IPS DF 19.7 (cell line): ENCODE measurements at regions not wholly inside any gene's neighbourhood (a gene's known extent, or its start where the extent isn't known, plus 50 kb on each side); places are given as distances from the start of the nearest gene placed in this dataset.
"Not testable (repeated sequence)": the region's sequence is repeated elsewhere in the genome, so short reads cannot be mapped to it uniquely, and the experiment has no call there.

ENCODE experiments used
- DNase-seq: peaks from one replicate; pipeline ENCODE4 v3.0.0-alpha.2; 2013; ENCODE audit warnings: low read depth, low spot score

DNA sequence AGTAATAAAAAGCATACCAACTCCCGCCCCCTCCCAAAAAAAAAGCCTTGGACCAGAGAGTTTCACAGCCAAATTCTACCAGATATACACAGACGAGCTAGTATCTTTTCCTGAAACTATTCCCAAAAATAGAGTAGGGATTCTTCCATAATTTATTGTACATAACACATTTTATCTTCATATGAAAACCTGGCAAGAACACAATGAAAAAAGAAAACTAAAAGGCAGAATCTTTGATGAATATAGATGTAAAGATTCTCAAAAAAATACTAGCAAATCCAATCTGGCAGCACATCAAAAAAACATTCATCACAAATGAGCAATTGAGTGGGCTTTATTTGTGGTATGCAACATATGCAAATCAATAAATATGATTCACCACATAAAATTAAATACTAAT, 798.8 kb downstream of the CDH18 start:
- no peak for DNase-seq

DNA sequence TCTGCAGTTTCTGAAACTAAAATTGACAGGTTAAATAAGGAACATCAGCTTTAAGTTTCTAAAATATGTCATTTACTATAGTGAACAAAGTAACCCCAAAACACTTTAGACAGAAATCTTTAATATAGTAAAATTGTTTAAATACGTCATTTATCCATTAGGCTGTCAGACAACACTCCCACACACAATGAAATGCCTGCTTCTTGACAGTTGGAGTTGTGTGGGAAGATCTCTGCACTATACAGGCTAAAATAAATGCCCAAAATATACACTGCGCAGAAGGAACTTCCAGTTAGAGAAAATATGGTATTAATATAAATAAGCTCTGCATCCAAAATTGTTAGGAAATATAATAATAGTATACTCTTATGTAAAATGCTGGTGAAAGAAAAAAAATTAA, 794.4 kb downstream of the CDH18 start:
- DNase-seq, result no peak

DNA sequence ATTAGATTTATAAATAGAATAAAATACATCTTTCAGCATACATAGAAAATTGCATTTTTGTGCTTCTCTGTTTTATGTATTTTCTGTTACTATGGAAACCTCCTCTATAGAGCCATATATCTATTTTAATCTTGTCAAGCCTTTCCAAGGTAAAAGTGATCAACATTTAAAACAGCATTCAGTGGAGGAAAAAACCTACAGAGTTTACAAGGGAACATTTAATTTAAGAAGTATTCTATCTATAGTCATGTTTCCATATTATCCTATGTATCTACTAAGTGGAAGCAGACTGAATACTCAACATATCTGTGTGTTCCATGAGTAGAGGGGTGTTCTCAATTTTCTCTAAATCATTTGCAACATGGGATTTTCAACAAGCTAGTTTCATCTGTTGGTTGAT, 791.4 kb downstream of the CDH18 start:
- no peak for DNase-seq

DNA sequence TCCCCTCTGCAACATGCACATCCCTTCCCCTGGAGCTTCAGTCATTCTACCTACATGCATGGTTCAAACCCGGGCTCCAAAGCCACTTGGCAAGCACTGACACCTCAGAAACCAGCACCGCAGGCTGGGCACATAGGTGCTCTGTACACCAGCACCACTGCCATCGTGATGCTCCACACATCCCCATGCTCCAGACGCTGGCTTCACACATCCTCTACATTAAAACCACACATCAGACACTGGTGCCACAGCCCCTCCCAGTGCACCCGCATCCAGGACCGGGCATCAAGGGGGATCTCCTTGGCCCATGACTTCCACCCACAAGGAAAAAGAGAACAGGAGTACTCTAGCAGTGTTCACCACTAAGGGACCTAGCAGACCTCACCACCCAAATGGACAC, 787.7 kb downstream of the CDH18 start:
- no peak for DNase-seq

DNA sequence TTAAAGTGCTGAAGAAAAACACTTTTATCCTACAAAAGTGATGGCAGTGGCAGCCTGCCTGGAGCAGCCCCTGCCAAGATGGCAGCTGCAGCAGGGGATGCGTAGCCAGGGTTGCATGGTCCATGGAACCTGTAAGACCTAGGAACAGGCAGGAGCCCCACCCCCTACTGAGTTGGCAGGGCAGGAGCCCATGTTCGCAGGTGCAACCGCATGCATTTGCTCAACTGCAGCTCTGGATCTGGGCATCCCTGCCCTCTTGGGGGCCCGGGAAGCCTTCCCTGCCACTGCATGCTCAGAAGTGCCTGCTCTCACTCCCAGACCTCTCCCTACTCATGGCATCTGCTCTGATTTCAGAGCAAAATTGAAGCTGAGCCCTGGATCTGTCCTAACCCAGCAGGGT, 779.6 kb downstream of the CDH18 start:
- no peak for DNase-seq

DNA sequence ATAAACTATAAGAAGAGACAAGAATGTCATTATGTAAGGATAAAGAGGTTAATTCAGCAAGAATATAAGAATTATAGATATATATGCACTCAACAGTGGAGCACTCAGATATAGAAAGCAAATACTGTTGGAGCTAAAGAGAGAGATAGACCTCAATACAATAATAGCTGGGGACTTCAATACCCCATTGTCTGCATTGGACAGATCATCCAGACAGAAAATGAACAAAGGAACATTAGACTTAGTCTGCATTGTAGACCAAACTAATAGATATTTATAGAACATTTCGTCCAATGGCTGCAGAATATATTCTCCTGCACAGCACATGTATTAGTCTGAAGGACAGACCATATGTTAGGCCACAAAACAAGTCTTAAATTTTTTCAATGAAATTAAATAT, 777.1 kb downstream of the CDH18 start:
- no peak for DNase-seq

DNA sequence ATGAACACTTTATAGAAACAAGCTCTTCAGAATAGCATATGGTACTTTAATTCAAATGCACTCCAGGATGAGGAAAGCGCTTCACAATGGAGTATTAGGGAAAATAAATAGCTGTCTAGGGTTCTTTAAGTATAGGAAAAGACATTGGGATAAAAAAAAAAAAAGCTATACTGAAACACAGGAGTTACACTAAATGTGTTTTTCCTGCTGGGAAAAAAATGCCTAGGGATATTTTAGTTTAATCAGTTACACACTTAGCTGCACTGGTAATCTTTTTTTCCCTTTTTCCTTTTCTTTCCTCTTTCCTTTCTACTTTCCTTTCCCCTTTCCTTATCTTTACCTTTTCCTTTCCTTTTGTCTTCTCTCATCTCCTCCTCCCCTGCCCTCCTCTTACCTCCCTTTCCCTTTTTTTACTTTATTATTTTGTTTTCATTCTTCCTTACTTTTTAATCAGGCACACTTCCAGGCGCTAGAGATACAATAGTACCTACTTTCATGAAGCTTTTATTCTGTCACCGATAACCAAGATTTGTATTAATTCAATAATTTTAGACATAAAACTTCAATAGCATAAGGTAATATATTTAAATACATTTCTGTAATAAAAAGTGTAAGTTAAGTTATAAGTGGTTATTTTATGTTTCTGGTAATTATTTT, 758.7 kb downstream of the CDH18 start:
- no peak for DNase-seq

DNA sequence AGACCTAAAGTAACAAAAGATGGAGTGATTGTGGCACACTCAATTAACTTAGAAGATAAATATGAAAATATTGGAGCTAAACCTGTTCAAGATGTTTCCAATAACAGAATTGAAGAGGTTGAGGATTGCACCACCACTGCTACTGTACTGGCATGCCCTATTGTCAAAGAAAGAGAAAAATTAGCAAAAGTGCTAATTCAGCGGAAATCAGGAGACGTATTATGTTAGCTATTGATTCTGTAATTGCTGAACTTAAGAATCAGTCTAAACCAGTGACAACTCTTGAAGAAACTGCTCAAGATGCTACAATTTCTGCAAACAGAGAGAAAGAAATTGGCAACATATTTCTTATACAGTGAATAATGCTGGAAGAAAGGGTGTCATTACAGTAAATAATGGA, 754.4 kb downstream of the CDH18 start:
- no peak for DNase-seq

DNA sequence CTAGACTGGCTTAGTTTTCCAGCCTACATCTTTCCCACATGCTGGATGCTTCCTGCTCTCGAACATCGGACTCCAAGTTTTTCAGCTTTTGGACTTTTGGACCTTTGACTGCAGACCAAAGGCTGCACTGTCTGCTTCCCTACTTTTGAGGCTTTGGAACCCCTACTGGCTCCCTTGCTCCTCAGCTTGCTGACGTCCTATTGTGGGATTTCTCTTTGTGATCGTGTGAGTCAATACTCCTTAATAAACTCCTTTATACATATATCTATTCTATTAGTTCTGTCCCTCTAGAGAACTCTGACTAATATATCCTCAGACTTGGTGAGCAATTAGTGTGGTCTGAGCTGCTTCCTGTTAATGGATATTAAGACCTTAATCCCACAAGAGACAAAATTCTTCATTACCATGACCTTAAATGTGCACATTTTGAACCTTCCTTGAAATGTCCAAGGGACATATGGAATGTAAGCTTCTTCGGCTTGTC, 752.9 kb downstream of the CDH18 start:
- DNase-seq, result no peak

DNA sequence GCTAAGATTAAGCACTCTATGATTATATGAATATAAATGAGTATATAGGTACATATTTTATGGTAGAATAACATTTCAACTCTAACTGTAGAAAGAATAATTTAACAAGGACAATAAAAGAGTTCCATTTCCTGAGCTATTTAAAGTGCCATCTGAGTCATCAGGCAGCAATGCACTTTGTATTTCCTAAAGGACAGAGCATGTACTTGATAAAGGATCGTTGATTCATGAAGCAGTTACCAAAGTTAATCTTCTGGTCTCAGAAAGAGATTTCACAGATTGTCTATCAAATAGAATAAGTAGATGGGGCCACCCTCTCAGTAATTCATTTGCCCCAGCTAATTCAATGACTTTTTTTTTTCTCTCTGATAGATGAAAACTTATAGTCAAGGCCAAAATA, 747.8 kb downstream of the CDH18 start:
- no peak for DNase-seq

DNA sequence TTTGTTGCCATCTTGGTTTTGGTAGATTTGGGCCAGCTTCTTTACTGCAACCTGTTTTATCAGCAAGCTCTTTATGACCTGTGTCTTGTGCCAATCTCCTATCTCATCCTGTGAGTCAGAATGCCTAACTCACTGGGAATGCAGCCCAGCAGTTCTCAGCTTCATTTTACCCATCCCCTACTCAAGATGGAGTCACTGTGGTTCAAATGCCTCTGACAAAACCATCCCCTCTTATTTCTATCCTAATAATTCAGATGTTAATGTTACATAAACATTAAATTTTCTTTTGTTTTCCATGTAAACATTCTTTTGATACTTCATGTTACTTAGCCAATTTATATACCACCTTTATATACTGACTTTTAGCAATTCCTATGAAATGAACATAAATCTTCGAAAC, 746.3 kb downstream of the CDH18 start:
- no peak for DNase-seq

DNA sequence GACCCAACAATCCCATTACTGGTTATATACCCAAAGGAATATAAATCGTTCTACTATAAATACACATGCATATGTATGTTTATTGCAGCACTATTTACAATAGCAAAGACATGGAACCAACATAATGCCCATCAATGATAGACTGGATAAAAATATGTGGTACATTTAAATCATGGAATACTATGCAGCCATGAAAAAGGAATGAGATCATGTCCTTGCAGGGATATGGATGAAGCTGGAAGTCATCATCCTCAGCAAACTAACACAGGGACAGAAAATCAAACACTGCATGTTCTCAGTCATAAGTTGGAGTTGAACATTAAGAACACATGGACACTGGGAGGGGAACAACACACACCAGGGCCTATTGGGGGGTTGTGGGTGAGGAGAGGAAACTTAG, 741.8 kb downstream of the CDH18 start:
- not testable (repeated sequence) for DNase-seq

DNA sequence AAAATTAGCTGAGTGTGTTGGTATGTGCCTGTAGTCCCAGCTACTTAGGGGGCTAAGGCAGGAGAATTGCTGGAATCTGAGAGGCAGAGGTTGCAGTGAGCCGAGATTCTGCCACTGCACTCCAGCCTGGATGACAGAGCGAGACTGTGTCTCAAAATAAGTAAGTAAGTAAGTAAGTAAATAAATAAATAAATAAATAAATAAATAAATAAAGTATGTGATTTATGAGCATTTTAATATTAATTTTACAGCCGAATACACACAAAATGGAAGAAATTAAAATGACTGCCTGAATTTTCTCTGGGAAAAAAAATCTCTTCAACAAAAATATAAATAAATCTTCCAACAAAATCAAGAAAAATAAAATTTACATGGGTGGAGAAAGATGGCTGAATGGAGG, 740.7 kb downstream of the CDH18 start:
- no peak for DNase-seq

DNA sequence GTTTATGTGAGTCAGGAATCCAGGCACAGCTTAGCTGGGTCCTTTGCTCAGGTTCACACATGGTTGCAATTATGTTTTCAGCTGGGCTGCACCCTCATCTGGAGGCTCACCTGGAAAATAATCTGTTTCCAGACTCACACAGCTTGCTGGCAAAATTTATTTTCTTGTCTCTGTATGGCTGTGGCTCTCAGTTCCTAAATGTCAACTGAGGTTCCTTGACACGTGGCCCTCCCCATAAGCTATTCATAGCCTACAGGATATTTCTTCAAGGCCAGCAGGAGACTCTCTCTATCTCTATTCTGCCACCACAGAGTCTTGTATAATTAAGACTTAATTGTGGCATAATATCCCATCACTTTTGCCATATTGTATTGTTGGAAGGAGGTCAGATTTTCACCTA, 732.0 kb downstream of the CDH18 start:
- DNase-seq, result no peak

DNA sequence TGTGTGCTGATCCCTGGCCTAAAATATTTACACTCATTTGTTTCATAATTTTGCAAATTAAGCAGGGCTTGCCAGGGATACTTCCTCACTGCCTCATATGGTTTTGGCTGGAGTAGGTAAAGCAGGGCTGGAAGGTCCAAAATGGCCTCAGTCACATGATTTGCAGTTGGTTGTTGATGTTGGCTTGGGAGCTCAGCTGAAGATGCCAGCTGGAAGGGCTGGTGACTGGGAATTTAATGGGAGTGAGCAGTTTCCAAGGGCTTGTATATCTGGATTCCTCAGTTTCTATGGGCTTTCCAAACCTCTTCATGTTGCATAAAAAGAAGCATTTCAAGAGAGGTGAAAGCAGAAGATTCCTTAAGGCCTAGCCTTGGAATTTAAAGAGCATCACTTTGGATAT, 729.3 kb downstream of the CDH18 start:
- no peak for DNase-seq

DNA sequence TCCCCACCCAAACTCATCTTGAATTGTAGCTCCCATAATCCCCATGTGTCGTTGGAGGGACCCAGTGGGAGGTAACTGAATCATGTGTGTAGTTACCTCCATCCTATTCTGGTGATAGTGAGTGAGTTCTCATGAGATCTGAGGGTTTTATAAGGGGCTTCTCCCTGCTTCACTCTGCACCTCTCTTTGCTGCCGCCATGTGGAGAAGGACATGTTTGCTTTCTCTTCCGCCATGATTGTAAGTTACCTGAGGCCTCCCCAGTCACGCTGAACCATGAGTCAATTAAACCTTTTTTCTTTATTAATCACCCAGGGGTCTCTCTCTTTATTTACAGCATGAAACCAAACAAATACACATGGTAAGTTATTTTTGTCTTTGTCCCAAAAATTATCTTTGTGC, 726.1 kb downstream of the CDH18 start:
- no peak for DNase-seq

DNA sequence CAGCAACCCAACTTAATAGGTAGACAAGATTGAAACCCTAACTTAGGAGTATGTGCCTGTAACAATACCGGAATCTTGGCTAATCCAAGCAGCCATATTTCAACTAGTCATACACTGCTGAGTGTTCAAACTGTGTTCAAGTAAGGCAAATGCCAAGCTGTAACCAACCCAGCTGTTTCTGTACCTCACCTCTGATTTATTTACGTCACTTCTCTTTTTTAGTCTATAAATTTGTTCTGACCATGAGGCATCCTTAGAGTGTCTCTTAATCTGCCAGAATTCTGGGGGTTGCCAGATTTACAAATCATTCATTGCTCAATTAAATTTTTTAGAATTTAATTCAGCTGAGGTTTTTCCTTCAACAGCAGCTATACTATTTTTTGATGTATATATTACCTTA, 723.2 kb downstream of the CDH18 start:
- DNase-seq, result no peak

DNA sequence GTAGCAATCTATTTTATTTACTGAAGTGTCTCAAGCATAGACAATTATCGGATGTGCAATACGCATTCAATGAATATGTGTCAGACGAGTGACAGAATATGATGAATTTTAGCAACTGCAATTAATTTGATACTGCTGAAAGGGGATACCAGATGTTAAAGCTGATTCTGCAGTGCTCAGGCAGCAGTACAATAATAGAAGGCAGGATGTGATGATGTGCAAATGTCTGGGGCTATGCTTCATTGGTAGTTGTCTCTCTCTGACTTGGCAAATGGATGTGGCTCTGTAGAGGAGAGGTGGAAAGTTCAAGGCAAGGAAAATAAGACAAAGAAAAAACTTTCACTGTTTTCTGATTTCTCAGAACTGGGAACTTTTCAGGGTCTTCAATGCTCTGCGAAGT, 721.2 kb downstream of the CDH18 start:
- DNase-seq, result no peak

DNA sequence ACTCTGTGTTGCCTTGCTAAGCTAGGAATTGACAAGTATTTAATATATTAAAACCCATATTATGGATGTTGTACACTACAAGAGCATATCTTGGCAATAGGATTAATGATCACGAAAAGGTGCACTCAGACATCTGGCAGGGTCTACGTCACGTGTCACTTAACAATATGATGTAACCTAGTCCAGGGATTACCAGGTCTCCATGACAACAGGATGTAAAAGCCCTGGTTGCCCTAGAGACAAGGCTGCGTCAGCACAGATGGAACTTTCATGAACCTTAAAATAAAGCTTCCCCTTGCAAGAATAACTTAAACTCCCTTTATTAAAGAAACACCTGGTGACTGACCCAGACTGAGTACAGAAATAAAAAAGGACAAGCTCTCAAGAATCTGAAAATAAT, 717.8 kb downstream of the CDH18 start:
- DNase-seq, result no peak

DNA sequence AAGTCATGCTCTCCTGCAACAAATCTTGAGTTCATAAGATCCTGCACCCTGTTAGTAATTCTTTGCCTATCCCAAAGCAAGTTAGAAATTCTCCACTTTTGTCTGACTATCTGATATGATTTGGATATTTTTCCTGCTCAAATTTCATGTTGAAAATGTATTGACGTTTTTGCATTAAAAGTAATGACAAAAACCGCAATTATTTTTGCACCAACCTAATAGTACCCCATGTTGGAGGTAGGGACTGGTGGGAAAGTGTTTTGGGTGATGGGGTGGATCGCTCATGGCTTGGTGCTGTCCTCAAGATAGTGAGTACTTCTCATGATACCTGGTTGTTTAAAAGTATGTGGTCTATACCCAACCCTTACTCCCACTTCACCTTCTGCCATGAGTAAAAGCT, 713.4 kb downstream of the CDH18 start:
- DNase-seq, result no peak

DNA sequence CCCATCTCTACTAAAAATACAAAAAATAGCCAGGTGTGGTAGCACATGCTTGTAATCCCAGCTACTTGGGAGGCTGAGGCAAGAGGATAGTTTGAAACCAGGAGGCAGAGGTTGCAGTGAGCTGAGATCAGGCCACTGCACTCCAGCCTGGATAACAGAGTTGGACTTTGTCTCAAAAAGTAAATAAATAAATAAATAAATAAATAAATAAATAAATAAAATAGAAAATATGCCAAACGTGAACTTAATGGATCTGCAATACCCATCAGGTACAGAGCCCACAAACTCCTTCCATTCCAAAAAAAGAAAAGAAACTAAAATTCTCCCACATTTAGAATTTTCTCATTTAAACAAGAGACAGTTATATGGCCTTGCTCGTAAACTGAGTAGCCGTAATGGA, 702.7 kb downstream of the CDH18 start:
- no peak for DNase-seq

DNA sequence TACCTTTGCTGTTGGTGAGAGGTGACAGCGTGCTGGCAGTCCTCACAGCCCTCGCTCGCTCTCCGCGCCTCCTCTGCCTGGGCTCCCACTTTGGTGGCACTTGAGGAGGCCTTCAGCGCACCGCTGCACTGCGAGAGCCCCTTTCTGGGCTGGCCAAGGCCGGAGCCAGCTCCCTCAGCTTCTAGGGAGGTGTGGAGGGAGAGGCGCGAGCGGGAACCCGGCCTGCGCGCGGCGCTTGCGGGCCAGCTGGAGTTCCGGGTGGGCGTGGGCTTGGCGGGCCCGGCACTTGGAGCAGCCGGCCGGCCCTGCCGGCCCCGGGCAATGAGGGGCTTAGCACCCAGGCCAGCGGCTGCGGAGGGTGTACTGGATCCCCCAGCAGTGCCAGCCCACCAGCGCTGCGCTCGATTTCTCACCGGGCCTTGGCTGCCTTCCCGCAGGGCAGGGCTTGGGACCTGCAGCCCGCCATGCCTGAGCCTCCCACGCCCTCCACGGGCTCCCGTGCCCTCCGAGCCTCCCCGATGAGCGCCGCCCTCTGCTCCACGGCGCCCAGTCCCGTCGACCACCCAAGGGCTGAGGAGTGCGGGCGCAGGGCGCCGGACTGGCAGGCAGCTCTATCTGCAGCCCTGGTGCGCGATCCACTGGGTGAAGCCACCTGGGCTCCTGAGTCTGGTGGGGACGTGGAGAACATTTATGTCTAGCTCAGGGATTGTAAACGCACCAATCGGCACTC, 700.3 kb downstream of the CDH18 start:
- DNase-seq, result not testable (repeated sequence)

DNA sequence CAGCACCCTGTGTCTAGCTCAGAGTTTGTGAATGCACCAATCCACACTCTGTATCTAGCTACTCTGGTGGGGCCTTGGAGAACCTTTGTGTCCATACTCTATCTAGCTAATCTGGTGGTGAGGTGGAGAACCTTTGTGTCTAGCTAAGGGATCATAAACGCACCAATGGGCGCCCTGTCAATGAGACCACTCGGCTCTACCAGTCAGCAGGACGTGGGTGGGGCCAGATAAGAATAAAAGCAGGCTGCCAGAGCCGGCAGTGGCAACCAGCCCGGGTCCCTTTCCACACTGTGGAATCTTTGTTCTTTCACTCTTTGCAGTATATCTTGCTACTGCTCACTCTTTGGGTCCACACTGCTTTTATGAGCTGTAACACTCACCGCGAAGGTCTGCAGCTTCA, 699.7 kb downstream of the CDH18 start:
- not testable (repeated sequence) for DNase-seq

DNA sequence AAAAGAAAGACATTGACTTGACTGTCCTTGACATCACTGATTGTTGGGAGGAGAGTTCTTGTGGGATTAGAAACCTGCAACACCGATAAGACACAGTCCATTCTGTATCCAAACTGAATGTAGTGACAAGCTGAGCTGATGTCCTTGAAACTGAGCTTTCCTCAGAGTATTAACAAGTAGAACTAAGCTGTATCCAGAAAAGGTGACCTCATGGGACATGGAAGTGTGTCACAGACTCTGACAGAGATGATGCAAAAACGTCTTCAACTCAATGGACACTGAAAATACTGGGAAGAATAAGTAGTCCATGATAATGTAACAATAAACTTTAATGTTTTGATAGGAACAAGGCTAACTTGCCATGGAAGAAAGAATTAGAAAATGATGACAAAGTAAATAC, 690.1 kb downstream of the CDH18 start:
- DNase-seq, result no peak
